ENCODE measurements at regions not wholly inside any gene's neighbourhood (a gene's known extent, or its start where the extent isn't known, plus 50 kb on each side); places are given as distances from the start of the nearest gene placed in this dataset.

- Histone ChIP-seq H3K9me3 (no peaks in the 10 kb centered on the region), H3K4me1 (no peaks in the 10 kb centered on the region), H3K27ac (no peak overlapping the region), H3K4me3 (no peak overlapping the region), H3K36me3 (no peaks in the 10 kb centered on the region), H3K27me3 (peaks cover 4% of the 10 kb centered on the region)
- TF ChIP-seq POLR2AphosphoS5 (IDR thresholded peaks at IDR 0.05) (no peak), EP300 (IDR thresholded peaks at IDR 0.05) (no peak), CTCF (IDR thresholded peaks at IDR 0.05) (no peak), POLR2A (IDR thresholded peaks at IDR 0.05) (no peak)
- DNase-seq (ENCODE audit: low spot score in 2 of 2): no peak
- 88% methylated on average over 3 of the region's 3 CpGs for WGBS
Observed at GRCh38 chr11:44496391-44496790, 69.1 kb upstream of the CD82 start.

DNA sequence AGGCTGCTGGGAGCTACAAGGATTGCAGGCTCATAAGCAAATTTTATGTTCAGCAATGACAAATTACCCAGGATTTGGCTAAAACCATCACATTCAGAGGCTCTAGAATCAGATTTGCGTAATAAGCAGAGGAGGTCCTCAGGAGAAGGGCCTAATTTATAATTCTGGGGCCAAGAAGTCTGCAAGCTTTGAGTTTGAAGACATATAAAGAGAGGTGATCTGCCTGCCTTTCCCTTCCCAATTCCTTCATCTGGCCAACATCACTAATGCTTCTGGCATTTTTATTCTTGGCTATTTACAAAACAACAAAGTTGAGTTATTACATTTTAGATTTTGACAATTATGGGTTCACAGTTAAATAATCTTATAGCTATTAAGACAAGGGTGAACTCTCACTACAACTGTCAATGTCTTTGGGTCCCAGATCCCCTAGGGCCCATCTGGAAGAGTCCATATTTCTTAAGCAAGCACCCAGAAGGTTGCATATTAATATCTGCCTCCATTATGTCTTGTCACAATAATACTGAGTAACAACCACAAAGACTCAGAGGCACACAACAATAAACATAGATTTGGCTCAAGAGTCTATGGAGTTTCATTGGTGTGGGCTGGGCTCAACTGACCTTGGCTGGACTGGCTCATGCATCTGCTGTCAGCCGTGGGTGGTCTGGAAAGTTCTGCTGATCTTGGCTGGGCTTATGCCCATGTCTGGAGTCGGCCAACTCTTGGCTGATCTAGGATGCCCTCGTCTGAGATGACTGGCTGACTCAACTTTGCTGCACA, 67.2 kb upstream of the CD82 start:
- Histone ChIP-seq H3K4me1 (no peaks in the 10 kb centered on the region), H3K27me3 (peaks cover 14% of the 10 kb centered on the region), H3K9me3 (no peaks in the 10 kb centered on the region), H3K27ac (no peak overlapping the region), H3K4me3 (no peak overlapping the region), H3K36me3 (no peaks in the 10 kb centered on the region)
- DNase-seq (ENCODE audit: low spot score in 2 of 2): no peak
- TF ChIP-seq POLR2A (IDR thresholded peaks at IDR 0.05) (no peak), EP300 (IDR thresholded peaks at IDR 0.05) (no peak), CTCF (IDR thresholded peaks at IDR 0.05) (no peak)
- WGBS: 70% methylated on average over 4 of the region's 4 CpGs

DNA sequence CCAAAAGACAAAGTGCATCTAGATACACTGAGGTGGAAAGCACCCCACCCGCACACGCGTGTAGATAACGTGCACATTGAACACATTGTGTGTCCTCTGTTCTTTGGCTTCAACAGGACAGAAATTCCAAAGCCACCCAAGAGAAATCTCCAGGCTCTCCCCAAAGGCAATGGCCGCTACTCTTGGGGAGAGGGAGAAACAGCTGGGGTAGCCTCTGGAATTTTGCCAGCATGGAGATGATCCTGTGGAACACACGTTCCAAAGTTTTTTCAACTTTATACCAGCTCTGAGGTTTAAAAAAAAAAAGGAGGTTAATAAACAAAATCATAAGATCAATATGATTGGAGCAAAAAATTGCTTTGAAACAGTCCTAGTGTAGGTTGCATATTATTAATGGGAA, 63.0 kb upstream of the CD82 start:
- H3K36me3 ChIP-seq: no peaks in the 10 kb centered on the region
- H3K4me3 ChIP-seq: no peak overlapping the region
- H3K27ac ChIP-seq: no peak overlapping the region
- 78% methylated on average over 6 of the region's 6 CpGs for WGBS
- TF ChIP-seq POLR2A (IDR thresholded peaks at IDR 0.05): no peak
- TF ChIP-seq POLR2AphosphoS5 (IDR thresholded peaks at IDR 0.05): no peak
- no peak for TF ChIP-seq EP300 (IDR thresholded peaks at IDR 0.05)
- no peak for TF ChIP-seq CTCF (IDR thresholded peaks at IDR 0.05)
- peaks cover 22% of the 10 kb centered on the region for H3K27me3 ChIP-seq
- H3K4me1 ChIP-seq: no peaks in the 10 kb centered on the region
- no peak for DNase-seq (ENCODE audit: low spot score in 2 of 2)
- H3K9me3 ChIP-seq: no peaks in the 10 kb centered on the region

- TF ChIP-seq CTCF (IDR thresholded peaks at IDR 0.05) (no peak), EP300 (IDR thresholded peaks at IDR 0.05) (no peak), POLR2A (IDR thresholded peaks at IDR 0.05) (no peak), POLR2AphosphoS5 (IDR thresholded peaks at IDR 0.05) (no peak)
- no peak overlapping the region for H3K4me3 ChIP-seq
- H3K9me3 ChIP-seq: no peaks in the 10 kb centered on the region
- no peak for DNase-seq (ENCODE audit: low spot score in 2 of 2)
- no peaks in the 10 kb centered on the region for H3K4me1 ChIP-seq
- H3K36me3 ChIP-seq: no peaks in the 10 kb centered on the region
- no peak overlapping the region for H3K27ac ChIP-seq
- H3K27me3 ChIP-seq: peaks cover 20% of the 10 kb centered on the region
- 58% methylated on average over 5 of the region's 5 CpGs for WGBS
Observed at GRCh38 chr11:44505581-44506054, 59.8 kb upstream of the CD82 start.

- Histone ChIP-seq H3K27me3 (peaks cover 22% of the 10 kb centered on the region), H3K36me3 (no peaks in the 10 kb centered on the region), H3K27ac (no peak overlapping the region), H3K4me3 (no peak overlapping the region), H3K9me3 (no peaks in the 10 kb centered on the region), H3K4me1 (no peaks in the 10 kb centered on the region)
- DNase-seq (ENCODE audit: low spot score in 2 of 2): no peak
- TF ChIP-seq EP300 (IDR thresholded peaks at IDR 0.05) (no peak), POLR2A (IDR thresholded peaks at IDR 0.05) (no peak), POLR2AphosphoS5 (IDR thresholded peaks at IDR 0.05) (no peak), CTCF (IDR thresholded peaks at IDR 0.05) (no peak)
- 73% methylated on average over 7 of the region's 7 CpGs for WGBS
Observed at GRCh38 chr11:44506375-44507016, 59.0 kb upstream of the CD82 start.

Data from suprapubic skin (tissue), 4 donors.